H54 (cell line): ENCODE measurements at regions not wholly inside any gene's neighbourhood (a gene's known extent, or its start where the extent isn't known, plus 50 kb on each side); places are given as distances from the start of the nearest gene placed in this dataset.

Experiments
- DNase-seq: peaks from one replicate; pipeline ENCODE4 v3.0.0; 2011; ENCODE audit warnings: low spot score, mixed read lengths; ENCODE audit not compliant: insufficient read length
- FAIRE-seq: peaks from 3 replicates; lab custom pipeline; 2011; peaks lifted over from hg19 to GRCh38; lab: Jason Lieb, UNC
- POLR2A ChIP-seq: IDR thresholded peaks from 2 replicates; pipeline ENCODE4 v1.6.1; 2011; ENCODE audit warnings: low read depth, mild to moderate bottlenecking, low read length

DNA sequence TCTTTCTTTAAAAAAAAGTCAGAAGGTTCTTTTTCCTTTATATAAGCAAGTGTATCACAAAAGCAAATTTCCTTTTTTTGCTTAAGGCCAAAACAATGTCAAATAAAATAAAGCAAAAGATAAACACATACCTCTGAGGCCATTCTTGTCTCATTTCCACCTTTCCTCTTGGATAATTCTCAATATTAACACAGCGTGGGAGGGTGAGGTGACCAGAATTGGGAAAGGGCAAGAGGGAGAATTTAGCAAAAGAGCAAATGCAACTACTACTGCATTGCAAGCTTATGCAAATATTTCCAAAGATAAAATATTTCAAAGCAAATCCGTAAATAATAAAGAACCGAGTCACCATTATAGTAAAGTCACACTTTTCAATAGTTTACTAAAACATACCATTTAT lies 153.4 kb upstream of the PSMD7 start:
- TF ChIP-seq POLR2A, result no peak
- no peak for DNase-seq
- FAIRE-seq, result no peak

DNA sequence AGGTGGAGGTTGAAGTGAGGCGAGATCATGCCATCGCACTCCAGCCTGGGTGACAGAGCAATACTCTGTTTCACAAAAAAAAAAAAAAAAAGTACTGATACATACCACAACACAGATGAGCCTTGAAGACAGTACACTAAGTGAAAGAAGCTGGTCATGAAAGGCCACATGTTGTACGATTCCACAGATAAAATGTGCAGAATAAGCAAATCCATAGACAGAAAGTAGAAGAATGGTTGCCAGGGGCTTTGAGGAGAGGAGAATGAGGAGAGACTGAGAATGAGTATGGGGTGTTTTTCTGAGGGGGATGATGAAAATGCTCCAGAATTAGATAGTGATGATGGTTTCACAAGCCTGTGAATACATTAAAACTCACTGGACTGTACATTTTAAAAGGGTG lies 155.6 kb upstream of the PSMD7 start:
- TF ChIP-seq POLR2A, result no peak
- no peak for DNase-seq
- no peak for FAIRE-seq

DNA sequence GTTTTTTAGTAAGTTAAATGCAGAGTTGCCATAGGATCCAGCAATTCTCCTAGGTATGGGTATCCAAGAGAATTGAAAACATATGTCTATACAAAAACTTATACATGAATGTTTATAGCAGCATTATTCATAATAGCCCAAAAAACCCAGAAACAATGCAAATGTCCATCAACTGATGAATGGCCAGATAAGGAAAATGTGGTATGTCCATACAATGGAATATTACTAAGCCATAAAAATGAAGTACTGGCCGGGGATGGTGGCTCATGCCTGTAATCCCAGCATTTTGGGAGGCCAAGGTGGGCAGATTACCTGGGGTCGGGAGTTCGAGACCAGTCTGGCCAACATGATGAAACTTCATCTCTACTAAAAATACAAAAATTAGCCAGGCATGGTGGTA lies 156.1 kb upstream of the PSMD7 start:
- TF ChIP-seq POLR2A, result no peak
- FAIRE-seq (no peak), DNase-seq (no peak)

DNA sequence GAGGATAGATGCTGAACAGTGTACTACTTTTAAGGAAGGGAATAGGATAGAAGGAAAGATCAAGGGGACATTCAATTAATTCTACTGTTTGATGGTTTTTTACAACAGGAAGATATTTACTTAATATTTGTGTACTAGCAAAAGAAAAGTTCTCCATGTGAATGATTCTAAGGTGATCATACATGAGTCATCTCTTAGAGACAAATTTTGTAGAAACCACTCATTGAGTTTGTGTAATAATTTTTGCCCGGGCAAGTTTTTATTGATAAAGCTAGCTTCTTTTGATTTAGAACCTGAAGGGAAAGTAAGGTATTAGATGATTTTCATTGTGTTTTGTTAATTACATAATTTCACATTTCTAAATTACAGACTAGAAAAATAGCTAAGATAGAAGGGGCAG lies 172.8 kb upstream of the PSMD7 start:
- no peak for DNase-seq
- no peak for FAIRE-seq
- TF ChIP-seq POLR2A, result no peak

DNA sequence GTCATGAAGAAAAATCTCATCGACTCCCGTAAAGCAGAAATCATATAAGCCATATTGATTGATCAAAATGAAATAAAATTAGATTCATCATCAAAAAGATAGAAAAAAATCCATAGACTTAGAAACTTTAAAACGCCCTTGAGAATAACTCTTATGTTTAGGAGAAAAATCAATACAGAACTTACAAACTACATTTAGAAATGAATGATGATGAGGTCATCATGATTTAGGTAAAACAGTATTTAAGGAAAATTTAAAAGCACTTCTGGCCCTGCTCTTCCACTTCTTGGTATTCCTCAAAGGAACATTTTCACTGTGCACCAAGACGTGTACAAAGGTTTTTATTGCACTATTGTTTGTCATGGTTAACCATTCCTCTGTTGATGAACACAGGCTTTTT lies 173.4 kb upstream of the PSMD7 start:
- no peak for TF ChIP-seq POLR2A
- no peak for DNase-seq
- FAIRE-seq, result no peak

DNA sequence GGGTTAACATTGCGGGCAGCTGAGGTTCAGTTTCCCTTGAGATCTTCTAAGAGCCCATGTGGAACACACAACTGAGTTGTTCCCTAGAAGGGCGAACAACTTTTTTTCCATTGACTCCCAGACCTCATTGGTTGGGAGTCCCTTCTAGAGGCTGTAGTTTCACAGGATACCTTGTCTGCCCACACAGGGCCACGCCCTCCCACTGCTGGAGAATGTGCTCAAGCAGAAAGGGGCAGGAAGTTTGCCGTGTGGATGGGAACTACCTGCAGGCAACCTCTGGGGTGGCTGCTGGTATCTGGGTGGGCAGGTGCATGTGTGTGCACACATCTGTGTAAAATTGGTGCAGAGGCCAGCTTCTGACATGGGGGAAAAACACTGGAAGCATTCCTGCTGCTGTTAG lies 178.8 kb upstream of the PSMD7 start:
- DNase-seq (no peak), FAIRE-seq (no peak)
- TF ChIP-seq POLR2A, result no peak

DNA sequence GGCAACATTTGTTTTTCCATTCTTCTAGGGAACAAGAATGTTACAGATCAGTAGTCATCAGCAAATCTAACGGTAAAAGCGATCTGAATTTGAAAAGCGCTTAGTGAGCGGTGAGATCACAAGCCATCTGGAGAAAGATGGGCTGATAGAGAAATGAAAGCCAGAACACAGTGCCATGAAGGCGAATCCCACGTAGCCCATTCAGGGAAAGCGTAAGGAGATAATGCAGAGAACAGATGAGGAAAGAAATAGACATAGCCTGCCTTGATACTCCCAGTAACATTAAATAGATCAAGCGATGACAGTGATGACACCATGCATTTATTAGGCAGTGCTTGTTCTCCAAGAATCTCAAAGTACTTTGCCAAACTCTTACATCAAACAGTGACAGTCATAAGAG lies 183.1 kb upstream of the PSMD7 start:
- DNase-seq (no peak), FAIRE-seq (no peak)
- no peak for TF ChIP-seq POLR2A

DNA sequence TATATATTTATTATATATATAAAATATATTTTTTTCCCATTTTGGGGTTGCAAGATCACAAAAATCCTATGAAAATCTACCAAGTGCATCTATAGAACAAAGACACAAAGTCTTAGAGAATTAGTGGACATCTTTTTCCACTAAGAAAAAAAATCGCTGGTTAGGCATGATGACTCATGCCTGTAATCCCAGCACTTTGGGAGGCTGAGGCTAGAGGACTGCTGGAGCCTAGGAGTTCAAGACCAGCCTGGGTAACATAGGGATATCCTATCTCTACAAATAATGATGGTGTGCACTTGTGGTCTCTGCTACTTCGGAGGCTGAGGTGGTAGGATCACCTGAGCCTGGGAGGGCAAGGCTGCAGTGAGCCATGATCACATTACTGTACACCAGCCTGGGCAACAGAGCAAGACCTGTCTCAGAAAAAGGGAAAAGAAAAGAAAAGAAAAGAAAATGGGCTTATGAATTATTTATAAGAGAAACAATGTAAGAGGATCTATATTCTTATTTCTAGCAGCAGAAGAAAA lies 185.1 kb upstream of the PSMD7 start:
- FAIRE-seq (no peak), DNase-seq (no peak)
- TF ChIP-seq POLR2A, result no peak

DNA sequence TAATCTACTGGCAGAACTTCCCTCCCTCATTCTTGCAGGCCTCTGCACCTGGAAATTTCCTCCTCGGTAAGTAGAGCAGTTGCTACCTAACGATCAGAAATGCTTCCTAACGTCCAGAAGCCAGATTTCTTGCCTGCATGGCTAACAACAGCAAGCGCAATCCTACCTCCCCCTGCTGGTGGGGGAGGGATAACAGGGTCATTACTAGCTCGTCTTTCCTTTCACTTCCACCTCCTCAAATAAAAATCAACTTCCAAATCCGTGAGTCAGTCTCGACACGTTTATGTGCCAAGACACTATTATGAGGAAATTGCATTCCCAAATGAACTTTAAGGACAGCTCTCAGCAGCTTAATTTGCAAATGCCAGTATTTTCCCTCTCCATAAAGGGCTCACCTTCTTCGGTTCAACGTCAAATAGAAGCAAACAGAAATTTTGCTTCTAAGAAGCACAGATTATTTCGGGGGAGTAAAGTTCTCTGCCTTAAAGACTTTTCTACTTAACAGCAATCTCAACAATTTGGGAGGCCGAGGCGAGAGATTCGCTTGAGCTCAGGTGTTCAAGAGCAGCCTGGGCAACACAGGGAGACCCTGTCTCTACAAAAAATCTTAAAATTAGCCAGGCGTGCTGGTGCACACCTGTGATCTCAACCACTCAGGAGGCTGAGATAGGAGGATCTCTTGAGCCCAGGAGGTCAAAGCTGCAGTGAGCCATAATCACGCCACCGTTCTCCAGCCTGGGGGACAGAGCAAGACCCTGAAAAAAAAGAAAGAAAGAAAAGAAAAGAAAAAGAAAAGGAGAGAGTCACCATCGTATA lies 188.6 kb upstream of the PSMD7 start:
- no peak for FAIRE-seq
- no peak for TF ChIP-seq POLR2A
- DNase-seq, result peak; percentile 7

DNA sequence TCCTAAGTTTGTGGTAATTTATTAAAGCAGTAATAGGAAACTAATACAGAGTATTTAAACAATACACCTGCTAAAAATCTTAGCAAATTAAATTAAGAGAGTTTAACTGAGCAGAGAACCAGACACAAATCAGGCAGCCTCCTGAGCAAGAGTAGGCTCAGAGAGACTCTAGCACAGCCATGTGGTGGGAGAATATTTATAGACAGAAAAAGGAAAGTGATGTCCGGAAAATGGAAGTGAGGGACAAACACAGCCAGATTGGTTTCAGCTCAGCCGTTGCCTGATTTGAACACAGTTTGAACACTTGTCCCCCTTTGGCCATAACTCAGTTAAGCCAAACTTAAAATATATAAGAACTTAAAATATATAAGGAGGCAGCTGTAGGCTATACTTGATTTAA lies 192.6 kb upstream of the PSMD7 start:
- no peak for DNase-seq
- no peak for TF ChIP-seq POLR2A
- FAIRE-seq, result no peak

DNA sequence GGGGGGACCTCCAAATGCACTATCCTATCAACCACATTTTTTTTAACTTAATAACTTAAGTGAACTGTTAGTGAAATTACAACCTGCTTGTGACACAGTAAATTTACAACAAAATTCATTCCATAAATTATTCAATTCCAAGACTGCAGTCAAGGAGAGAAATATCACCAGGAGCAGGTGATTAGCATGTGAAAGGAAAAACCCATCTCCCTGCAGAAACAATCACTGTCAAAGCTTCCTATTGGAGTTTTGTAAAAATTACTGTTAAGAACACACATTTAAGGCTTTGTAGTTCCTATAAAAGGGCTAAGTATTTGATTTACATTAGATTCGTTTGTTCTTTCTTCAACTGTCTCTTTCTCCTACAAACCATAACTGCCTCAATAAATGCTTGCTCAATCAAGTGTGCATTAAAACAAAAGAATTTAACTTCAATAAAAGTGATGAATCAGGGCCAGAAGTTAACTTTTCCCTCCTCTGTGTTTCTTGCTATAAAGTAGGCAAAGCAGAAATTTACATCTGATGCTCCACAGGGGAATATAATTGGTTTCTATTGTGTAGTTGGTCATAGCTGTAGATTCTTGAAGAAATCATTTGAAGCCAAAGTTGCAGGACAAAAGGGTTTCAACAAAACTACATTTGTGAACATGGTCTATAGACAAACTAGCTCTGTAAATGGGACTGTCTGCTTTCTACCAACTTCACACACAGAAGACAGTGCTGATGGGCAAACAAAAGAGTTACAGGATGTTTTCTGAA lies 195.1 kb upstream of the PSMD7 start:
- no peak for FAIRE-seq

DNA sequence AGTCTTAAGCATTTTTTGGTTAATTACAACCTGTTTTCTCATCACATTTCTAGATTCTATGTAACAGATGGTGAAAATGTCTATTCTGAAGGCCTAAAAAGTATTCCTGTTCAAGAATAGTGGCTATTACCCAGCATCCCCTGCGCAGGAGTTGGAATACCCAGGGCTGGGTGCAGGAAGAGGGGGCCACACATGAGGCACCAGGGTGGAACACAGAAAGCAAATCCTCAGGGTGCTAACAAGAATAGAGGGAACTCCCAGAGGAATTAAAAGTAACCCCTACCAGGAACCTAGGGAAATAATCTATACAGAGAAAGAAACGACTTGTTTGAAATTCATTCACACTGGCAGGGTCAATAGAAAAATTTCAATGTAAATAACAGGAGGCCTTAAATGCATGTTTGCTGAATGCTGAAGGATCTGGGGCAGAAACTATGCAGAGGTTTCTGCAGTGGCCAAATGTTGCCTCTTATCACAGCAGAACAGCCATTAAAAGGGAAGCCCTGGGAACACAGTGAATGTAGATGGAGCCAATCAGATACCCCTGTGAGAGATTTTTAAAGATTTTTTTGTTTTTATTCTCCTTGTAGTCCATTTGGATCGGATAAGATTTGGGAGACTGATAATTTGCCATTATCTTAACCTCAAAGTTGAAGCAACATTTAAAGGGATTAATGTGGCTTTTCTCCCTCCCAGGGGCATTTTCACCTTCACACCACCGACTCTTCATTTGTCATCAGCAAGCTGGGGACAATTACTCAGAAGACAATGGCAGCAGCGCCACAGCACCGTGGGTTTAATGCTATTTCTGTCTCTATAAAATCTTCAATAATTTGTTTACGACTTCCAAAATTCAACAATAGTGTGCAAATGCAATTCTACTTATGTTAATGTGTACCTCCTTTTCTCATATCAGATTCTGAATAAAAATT lies 196.0 kb upstream of the PSMD7 start:
- no peak for TF ChIP-seq POLR2A
- DNase-seq, result no peak
- FAIRE-seq, result no peak

More for the DNA sequence above, 195.1 kb upstream of the PSMD7 start:
- TF ChIP-seq POLR2A, result no peak
- no peak for DNase-seq

DNA sequence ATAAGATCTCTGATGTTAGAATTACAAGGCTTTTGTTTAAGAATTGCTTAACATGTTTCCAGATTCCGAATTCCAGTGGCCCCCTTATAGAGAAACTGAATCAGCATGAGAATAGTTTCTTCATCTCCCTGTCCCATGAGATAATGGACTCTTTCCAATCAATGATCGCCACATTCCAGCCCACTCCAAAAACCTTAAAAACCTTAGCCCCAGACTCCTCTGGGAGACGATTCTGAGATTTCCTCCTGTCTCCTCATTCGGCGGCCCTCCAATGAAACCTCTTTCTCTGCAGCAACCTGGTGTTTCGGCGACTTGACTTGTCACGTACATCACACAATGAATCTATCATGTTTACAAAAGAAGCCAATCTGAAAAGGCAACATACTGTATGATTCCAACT lies 197.1 kb upstream of the PSMD7 start:
- FAIRE-seq (no peak), DNase-seq (no peak)
- no peak for TF ChIP-seq POLR2A

DNA sequence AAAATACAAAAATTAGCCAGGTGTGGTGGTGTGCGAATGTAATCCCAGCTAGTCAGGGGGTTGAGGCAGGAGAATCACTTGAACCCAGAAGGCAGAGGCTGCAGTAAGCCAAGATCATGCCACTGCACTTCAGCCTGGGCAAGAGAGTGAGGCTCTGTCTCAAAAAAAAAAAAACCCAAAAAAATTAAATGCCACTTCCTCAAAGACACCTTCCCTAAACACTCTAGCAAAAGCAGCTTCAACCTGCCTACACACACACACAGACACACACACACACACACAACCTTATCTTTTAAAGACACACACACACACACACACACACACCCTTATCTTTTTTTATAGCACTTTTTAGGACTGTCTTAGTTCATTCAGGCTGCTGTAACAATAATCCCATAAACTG lies 201.7 kb upstream of the PSMD7 start:
- DNase-seq, result no peak
- FAIRE-seq, result no peak

More for the DNA sequence above, 201.7 kb upstream of the PSMD7 start:
- TF ChIP-seq POLR2A, result no peak
